WTC11 (cell line): ENCODE measurements at regions not wholly inside any gene's neighbourhood (a gene's known extent, or its start where the extent isn't known, plus 50 kb on each side); places are given as distances from the start of the nearest gene placed in this dataset.

Experiments
- E2F5 ChIP-seq: sonication (generic); formaldehyde crosslinking; IDR thresholded peaks from 2 replicates; pipeline ENCODE4 v1.8.1; 2022; ENCODE audit warnings: mild to moderate bottlenecking, moderate library complexity, missing genetic modification reagents
- FOXJ3 ChIP-seq: sonication (generic); formaldehyde crosslinking; IDR thresholded peaks from 2 replicates; pipeline ENCODE4 v1.9.0; 2021; ENCODE audit warnings: missing genetic modification reagents, mild to moderate bottlenecking, borderline replicate concordance
- USF2 ChIP-seq: sonication (generic); formaldehyde crosslinking; IDR thresholded peaks from 2 replicates; pipeline ENCODE4 v1.8.1; 2023; ENCODE audit warnings: mild to moderate bottlenecking, missing genetic modification reagents, moderate library complexity
- ZBTB43 ChIP-seq: sonication (generic); formaldehyde crosslinking; IDR thresholded peaks from 2 replicates; pipeline ENCODE4 v1.8.1; 2023; ENCODE audit warnings: mild to moderate bottlenecking, missing genetic modification reagents
- ZNF138 ChIP-seq: sonication (generic); formaldehyde crosslinking; conservative IDR thresholded peaks from 2 replicates; pipeline ENCODE4 v1.8.1; 2022; ENCODE audit warnings: mild to moderate bottlenecking, moderate library complexity, missing genetic modification reagents

- TF ChIP-seq ZNF138: no peak
- TF ChIP-seq FOXJ3 (CRISPR knock-in tag): no peak
- no peak for TF ChIP-seq E2F5 (CRISPR knock-in tag)
- TF ChIP-seq ZBTB43 (CRISPR knock-in tag): no peak
- no peak for TF ChIP-seq USF2 (CRISPR knock-in tag)
These were observed 148.3 kb downstream of the IRX2 start for GRCh38 chr5:2603272-2603575.
